NCI-H226 (cell line): ENCODE measurements at regions not wholly inside any gene's neighbourhood (a gene's known extent, or its start where the extent isn't known, plus 50 kb on each side); places are given as distances from the start of the nearest gene placed in this dataset.
"Not testable (repeated sequence)": the region's sequence is repeated elsewhere in the genome, so short reads cannot be mapped to it uniquely, and the experiment has no call there.

Source experiments
- DNase-seq: peaks from one replicate; pipeline ENCODE4 v3.0.0-alpha.2; 2015

- DNase-seq, result no peak
These were observed 208.5 kb upstream of the FN1 start for GRCh38 chr2:215644233-215644897.

DNA sequence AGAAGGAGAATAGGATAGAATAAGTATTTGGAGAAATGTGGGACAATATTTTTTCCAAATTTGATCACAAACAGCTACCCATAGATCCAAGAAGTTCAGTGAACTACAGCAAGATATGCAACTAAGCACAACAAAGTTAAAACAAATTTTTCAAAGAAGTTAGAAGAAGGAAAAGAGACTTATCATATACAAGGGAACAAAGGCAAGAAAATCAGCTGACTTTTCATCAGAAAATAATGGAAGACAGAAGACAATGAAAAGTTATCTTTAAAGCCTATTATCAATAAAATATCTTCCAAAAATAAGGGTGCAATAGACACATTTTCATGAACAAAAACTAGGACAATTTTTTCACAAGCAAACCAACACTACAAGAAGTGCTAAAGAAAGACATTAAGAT lies 202.8 kb upstream of the FN1 start:
- DNase-seq, result no peak

DNA sequence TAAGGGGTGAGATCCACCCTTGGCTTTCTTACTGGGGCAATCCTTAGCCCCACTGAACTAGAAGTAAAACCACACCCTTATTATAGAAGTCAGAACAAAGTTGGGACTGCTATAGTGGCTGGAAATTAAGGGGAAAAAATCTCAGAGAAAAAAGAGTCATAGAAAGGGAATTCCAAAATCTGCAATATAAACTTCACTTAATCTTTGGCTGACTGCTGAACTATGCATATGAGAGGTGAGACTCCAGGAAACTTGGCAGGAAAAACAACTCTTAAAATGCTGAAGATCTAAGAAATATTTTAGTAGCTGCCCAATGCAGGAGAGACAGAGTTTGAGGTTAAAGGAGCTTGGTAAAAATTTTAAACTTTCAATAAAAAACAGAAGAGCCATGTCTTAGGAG lies 201.8 kb upstream of the FN1 start:
- no peak for DNase-seq

GRCh38 chr2:215636816-215637215 lies 200.9 kb upstream of the FN1 start:
- DNase-seq, result no peak

- DNase-seq, result no peak
These were observed 199.9 kb upstream of the FN1 start for GRCh38 chr2:215635788-215636139.

DNA sequence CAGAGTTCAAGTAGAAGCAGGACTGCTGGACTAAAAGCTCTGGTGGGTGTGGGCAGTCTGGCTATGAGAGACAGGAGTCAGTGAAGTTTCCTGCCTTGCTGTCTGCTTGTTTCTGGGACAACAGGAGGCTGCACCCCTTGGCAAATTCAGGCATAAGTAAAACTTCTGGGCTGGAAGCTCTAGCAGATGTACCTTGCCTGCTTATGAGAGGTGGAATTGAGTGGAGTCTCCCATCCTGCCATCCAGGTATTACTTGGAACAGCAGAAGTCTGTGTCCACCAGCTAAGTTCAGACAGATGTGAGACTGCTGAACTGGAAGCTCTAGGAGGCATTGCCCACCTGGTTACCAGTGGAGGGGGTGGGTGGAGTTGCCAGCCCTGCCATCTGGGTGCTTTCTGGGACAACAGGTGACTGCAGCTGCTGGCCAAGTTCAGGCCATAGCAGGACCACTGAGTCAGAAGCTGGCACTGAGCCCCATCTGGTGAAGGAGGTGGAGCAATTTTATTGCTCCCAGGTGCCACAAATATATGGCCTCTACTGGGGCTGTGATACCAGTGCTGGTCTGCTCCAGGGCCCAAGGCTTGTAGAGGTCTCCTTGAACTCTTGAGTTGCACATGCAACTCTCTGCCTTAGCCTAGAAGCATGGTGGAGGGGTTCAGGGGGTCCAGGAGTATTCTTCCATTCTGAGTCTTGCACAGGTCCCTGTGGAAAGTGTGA lies 199.4 kb upstream of the FN1 start:
- DNase-seq, result no peak

GRCh38 chr2:215633360-215633759 lies 197.5 kb upstream of the FN1 start:
- DNase-seq, result no peak

DNA sequence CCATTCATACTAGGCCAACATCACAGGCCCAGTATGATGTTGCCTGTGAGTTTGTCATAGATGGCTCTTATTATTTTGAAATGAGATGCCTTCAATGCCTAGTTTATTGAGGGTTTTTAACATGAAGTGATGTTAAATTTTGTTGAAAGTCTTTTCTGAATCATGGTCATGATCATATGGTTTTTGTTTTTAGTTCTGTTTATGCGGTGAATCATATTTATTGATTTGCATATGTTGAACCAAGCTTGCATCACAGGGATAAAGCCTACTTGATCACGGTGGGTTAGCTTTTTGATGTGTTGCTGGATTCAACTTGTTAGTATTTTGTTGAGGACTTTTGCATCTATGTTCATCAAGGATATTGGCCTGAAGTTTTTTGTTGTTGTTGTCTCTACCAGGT lies 195.8 kb upstream of the FN1 start:
- DNase-seq, result no peak

- DNase-seq, result not testable (repeated sequence)
These were observed 194.9 kb upstream of the FN1 start for GRCh38 chr2:215630796-215631195.

DNA sequence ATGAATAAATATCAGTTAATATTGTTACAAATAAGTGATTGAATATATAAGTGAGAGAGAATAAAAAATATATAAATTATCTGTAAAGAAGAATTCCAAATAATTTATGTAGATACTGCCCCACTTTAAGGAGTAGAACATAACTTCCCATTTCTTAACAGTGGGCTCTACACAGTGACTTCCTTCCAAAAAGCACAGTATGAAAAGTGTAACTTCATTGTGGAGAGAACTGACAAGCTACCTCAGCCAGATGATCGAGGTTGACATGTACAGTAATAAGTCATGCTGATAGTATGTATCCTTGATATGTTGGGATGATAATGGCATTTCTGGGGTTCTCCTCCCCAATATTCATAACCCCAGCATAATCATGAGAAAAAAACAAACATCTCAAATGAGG lies 191.9 kb upstream of the FN1 start:
- no peak for DNase-seq

DNA sequence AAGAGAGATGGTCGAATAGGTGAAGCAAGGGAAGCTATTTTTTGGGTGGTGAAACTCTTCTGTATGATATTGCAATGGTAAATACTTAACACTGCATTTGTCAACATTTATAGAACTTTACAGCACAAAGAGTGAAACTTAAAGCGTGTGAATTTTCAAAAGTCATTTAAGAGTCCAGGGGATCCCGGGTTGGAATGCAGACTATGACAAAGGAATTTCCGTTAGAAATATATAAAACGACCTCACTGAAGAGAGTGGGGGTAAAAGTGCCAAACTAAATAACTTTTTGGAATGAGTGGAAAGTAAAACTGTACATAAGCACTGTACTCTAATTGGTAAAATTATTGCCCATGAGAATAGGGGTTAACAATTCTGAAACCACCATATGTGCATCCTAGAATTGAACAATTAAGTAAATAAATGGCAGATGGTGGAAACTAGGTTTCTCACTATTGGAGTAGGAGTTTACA lies 191.0 kb upstream of the FN1 start:
- no peak for DNase-seq

DNA sequence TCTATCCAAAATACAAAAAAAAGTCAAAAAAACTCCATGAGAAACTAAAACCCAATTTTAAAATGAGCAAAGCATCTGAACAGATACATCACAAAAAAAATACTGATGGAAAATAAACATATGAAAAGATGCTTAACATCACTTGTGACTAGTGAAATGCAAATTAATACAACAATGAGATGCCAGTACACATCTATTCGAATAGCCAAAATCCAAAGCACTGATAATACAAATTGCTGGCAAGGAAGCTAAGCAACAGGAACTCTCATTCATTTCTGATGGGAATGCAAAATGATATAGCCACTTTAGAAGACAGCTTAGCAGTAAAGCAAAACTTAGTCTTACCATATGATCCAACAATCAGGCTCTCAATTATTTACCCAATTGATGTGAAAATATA lies 190.2 kb upstream of the FN1 start:
- DNase-seq, result no peak

DNA sequence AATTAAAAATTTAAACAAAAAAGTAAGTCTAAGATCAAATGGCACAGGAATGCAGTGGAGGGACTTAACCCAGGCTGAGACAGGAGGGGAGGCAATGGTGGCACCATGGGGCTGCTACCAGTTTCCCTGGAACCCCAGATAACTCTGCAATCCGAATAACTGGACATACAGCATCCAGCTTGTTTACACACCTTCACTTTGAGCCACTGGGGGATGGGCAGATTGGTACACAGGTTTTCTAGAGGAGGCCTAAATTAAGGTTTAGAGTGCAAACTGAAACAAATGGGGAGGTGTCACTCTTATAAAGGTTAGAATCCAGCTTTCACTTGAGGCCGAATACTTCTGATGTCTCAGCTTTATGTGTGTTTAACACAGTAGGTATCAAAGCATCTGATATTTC lies 189.3 kb upstream of the FN1 start:
- DNase-seq, result no peak

GRCh38 chr2:215624423-215624829 lies 188.6 kb upstream of the FN1 start:
- DNase-seq, result peak; percentile 34

DNA sequence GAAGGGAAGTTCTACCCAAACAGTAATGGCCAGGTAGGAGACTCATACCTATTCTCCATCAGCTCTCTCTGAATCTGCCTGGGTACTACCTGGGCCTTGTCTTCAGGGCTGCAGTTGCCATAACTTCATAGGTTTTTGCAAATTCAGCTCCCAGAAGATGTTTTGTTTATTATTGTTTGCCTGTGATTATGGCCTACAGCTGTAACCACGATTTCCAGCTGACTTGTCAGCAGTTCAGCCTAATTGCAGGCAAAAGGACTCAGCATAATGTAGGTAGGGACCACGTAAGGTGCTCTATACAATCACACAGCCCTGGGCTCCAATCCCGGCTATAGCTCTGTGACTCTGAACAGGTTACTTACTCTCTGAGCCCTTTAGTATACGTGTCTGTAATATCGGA lies 187.0 kb upstream of the FN1 start:
- DNase-seq, result no peak

GRCh38 chr2:215621381-215621780 lies 185.5 kb upstream of the FN1 start:
- no peak for DNase-seq

DNA sequence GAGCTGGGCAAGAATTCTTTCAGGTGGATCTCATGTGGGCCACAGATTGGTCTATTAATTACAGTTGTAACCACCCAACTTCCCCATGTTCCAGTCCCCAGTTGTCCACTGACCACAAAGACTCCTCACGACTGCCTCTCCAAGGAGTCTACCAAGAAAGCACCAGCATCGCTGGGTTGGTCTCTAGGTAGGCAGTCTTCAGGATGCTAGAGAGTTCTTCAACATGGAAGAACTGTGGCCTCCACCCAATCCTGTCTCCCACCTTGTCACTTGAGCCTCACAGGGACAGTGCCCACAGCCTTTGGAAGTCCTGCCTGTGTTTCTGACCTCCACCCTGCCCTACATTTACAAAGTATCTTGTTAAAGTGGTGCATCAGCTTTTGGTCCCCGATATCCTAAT lies 184.7 kb upstream of the FN1 start:
- no peak for DNase-seq

DNA sequence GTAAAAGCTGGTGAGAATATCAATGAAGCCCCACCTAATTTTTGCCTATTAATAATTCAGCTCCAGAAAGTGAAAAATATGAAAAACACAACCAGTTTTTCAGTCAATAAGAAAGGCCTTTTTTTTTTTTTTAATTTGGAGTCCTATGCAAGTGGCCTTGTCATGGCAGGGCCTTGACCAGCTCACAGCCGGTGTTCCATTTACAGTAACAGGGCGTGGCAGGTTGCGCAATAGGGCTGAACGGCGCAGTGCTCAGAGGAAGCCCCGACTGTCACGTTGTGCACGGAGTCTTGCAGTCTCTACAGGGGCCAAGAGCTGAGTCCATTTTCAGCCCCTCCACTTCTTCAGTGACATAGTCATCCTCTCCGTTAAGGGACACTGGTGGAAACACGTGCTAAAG lies 184.1 kb upstream of the FN1 start:
- no peak for DNase-seq

DNA sequence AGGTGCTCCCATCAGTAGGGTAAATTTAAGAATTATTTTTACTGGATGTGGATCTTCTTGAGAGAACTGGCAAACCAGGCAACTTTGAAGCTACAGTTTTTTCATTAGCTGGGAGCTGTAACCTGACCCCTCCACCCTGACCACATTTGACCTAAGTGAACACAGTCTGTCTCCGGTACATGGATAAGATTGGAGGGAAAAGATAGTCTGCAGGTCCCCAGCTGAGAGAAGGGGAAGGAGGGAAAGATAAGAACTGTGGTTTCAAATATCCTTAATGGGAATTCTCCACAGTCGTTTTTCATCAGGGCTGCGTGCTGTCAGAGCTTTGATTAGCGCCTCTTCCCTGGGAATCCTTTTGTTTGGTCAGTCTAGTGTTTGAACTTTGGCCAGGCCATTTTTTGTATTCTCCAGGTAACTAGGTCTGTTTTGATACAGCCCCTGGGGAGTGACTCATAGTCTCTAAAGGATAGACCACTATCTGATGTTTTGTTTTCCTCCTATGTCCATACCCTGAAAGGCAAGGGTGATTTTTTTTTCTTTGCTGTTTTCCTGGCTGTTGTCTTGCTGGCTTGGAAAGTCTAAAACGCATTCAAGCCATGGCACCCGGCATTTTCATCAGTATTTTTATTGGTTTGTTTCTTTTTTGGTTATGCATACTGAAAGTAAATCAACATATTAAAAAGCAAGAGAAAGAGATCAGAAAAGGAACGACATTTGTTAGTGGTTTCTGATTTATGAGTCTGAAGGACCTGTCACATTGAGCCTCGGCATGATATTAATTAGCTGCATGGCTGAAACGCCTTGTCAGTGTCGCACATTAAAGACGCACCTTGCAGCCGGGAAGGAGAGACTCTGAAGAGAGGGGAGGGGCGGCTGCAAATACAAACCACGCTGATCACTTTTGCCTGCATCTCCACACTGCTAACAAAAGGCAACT lies 183.4 kb upstream of the FN1 start:
- DNase-seq, result peak; percentile 86

- no peak for DNase-seq
These were observed 182.3 kb upstream of the FN1 start for GRCh38 chr2:215618145-215618544.

DNA sequence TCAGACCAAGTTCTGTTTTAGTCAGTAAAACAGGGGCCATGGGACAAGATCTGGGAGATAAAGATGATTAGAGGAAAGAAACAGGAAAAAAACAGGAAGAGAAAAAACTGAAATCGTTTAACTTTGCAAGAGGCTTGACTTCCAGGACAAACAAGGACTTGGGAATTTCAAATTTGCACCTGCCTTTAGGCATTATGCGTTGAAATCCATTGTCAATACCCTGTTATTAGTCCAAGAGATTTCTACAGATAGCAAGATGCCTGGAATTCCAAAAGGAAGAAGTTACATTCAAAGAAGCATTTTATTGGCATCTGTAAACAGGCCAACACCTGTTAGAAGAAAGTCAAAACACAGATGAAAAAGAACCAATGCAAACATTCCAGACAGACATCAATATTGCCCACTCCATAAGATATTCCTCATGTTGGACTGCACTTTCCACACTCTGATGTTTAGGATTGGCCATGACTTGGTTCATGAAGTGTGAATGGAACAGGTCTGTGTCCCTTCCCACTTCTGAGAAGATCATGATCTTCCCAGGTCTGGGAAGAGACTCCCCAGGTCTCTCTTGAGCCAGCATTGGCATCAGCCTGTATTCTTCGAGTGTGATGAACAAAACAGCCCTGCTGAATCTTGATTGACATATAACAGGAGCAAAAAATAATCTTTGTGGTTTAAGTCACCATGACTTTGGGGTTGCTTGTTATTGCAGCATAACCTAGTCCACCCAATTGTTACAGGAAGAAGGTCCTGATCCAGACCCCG lies 181.4 kb upstream of the FN1 start:
- DNase-seq, result no peak

- DNase-seq, result no peak
These were observed 179.9 kb upstream of the FN1 start for GRCh38 chr2:215615803-215616174.
